GM08714 (cell line): ENCODE measurements at regions not wholly inside any gene's neighbourhood (a gene's known extent, or its start where the extent isn't known, plus 50 kb on each side); places are given as distances from the start of the nearest gene placed in this dataset.
"Not testable (repeated sequence)": the region's sequence is repeated elsewhere in the genome, so short reads cannot be mapped to it uniquely, and the experiment has no call there.

Experiments
- H3K4me3 ChIP-seq: fragments of 200-500 bp; sonication (Bioruptor generic); 2 replicates; pipeline ENCODE4 v1.5.1; 2014; ENCODE audit warnings: mild to moderate bottlenecking, low read length, inconsistent platforms
- ZNF274 ChIP-seq: IDR thresholded peaks from 2 replicates; pipeline ENCODE4 v1.6.1; 2012; ENCODE audit warnings: mild to moderate bottlenecking, low read depth, low read length

- TF ChIP-seq ZNF274 = no peak
Observed at GRCh38 chr12:105482951-105483350, 152.5 kb downstream of the C12orf75 start.

GRCh38 chr12:105483691-105484090, 153.2 kb downstream of the C12orf75 start:
- no peak overlapping the region for H3K4me3 ChIP-seq
- no peak for TF ChIP-seq ZNF274

More at GRCh38 chr12:105482951-105483350, 152.5 kb downstream of the C12orf75 start:
- H3K4me3 ChIP-seq = no peak overlapping the region

GRCh38 chr12:105485321-105485910, 154.9 kb downstream of the C12orf75 start:
- no peak overlapping the region for H3K4me3 ChIP-seq
- no peak for TF ChIP-seq ZNF274

- TF ChIP-seq ZNF274 = no peak
- H3K4me3 ChIP-seq = no peak overlapping the region
Observed at GRCh38 chr12:105485921-105486320, 155.4 kb downstream of the C12orf75 start.

GRCh38 chr12:105487963-105488362, 157.5 kb downstream of the C12orf75 start:
- TF ChIP-seq ZNF274 = no peak

GRCh38 chr12:105492591-105493545, 162.4 kb downstream of the C12orf75 start:
- H3K4me3 ChIP-seq = no peak overlapping the region
- TF ChIP-seq ZNF274 = no peak

More at GRCh38 chr12:105487963-105488362, 157.5 kb downstream of the C12orf75 start:
- no peak overlapping the region for H3K4me3 ChIP-seq

- no peak overlapping the region for H3K4me3 ChIP-seq
- TF ChIP-seq ZNF274 = no peak
Observed at GRCh38 chr12:105499205-105499604, 168.7 kb downstream of the C12orf75 start.

GRCh38 chr12:105500676-105501075, 170.2 kb downstream of the C12orf75 start:
- H3K4me3 ChIP-seq = not testable (repeated sequence)

- no peak for TF ChIP-seq ZNF274
- H3K4me3 ChIP-seq = no peak overlapping the region
Observed at GRCh38 chr12:105502426-105502930, 172.0 kb downstream of the C12orf75 start.

GRCh38 chr12:105503619-105504018, 173.1 kb downstream of the C12orf75 start:
- no peak overlapping the region for H3K4me3 ChIP-seq
- no peak for TF ChIP-seq ZNF274

GRCh38 chr12:105504286-105504685, 173.8 kb downstream of the C12orf75 start:
- H3K4me3 ChIP-seq = no peak overlapping the region
- no peak for TF ChIP-seq ZNF274

- no peak overlapping the region for H3K4me3 ChIP-seq
- TF ChIP-seq ZNF274 = no peak
Observed at GRCh38 chr12:105506678-105507310, 176.3 kb downstream of the C12orf75 start.

- no peak for TF ChIP-seq ZNF274
- no peak overlapping the region for H3K4me3 ChIP-seq
Observed at GRCh38 chr12:105507311-105508038, 177.0 kb downstream of the C12orf75 start.

- TF ChIP-seq ZNF274 = no peak
- no peak overlapping the region for H3K4me3 ChIP-seq
Observed at GRCh38 chr12:105508096-105508495, 177.6 kb downstream of the C12orf75 start.
